Sigmoid colon (tissue), 6 donors: ENCODE measurements at regions not wholly inside any gene's neighbourhood (a gene's known extent, or its start where the extent isn't known, plus 50 kb on each side); places are given as distances from the start of the nearest gene placed in this dataset.

Source experiments
- DNase-seq: peaks from one replicate; pipeline ENCODE4 v3.0.0-alpha.2; 2019
- H3K27ac ChIP-seq, 4 donors: fragments of 200-600 bp; sonication (generic); one replicate each; pipeline ENCODE4 v1.5.1; 2016 to 2019; ENCODE audit warnings: mild to moderate bottlenecking in 1 of 4
- H3K27me3 ChIP-seq, 3 donors: fragments of 200-600 bp; sonication (generic); one replicate each; pipeline ENCODE4 v1.5.1; 2019; ENCODE audit warnings: mild to moderate bottlenecking in 1 of 3
- H3K36me3 ChIP-seq, 4 donors: fragments of 200-600 bp; sonication (generic); one replicate each; pipeline ENCODE4 v1.5.1; 2016 to 2019
- H3K4me1 ChIP-seq, 4 donors: fragments of 200-600 bp; sonication (generic); one replicate each; pipeline ENCODE4 v1.5.1; 2017 to 2019
- H3K4me3 ChIP-seq, 4 donors: fragments of 200-600 bp; sonication (generic); one replicate each; pipeline ENCODE4 v1.5.1; 2017 to 2019; ENCODE audit warnings: mild to moderate bottlenecking in 2 of 4, moderate library complexity in 1 of 4
- H3K9me3 ChIP-seq, 4 donors: fragments of 200-600 bp in 3 of 4; sonication (generic) in 3 of 4; one replicate each; pipeline versions ENCODE4 v1.5.1 to v1.6.1; 2013 to 2019
- EP300 ChIP-seq, 4 donors: sonication (generic); formaldehyde crosslinking; IDR thresholded peaks; one replicate each; pipeline ENCODE4 v1.6.1; 2017; ENCODE audit warnings: antibody characterized with exemption in 4 of 4
- POLR2A ChIP-seq, 2 donors: fragments of 450-650 bp; IDR thresholded peaks; one replicate each; pipeline ENCODE4 v1.6.1; 2016; ENCODE audit warnings: antibody characterized with exemption in 2 of 2, mild to moderate bottlenecking in 2 of 2, moderate library complexity in 2 of 2
- POLR2AphosphoS5 ChIP-seq, 4 donors: sonication (generic); formaldehyde crosslinking; IDR thresholded peaks; one replicate each; pipeline ENCODE4 v1.6.1; 2017; ENCODE audit warnings: antibody characterized with exemption in 4 of 4
- WGBS, 2 donors: extraction: QIAGEN DNeasy Blood & Tissue Kit; methylation state at CpG; one replicate each; pipeline ENCODE4 v1.1.7; 2013; 5-methylcytosine and 5-hydroxymethylcytosine counted together
- intact Hi-C: fragments of 100-400 bp; cut with DNase I; formaldehyde crosslinking; loops from one replicate; pipeline ENCODE4 v1.15.1; 2023
- TF ChIP-seq, protein P1 (sequence below), 4 experiments: fragments of 450-650 bp in 3 of 4; fragments of 200-600 bp in 1 of 4; IDR thresholded peaks; one replicate each; pipeline ENCODE4 v1.5.1; 2016 to 2019; ENCODE audit warnings: antibody characterized with exemption in 4 of 4, mild to moderate bottlenecking in 3 of 4, moderate library complexity in 2 of 4
- donor health status: healthy with polysubstance abuse.
- donor health status: healthy.

DNA sequence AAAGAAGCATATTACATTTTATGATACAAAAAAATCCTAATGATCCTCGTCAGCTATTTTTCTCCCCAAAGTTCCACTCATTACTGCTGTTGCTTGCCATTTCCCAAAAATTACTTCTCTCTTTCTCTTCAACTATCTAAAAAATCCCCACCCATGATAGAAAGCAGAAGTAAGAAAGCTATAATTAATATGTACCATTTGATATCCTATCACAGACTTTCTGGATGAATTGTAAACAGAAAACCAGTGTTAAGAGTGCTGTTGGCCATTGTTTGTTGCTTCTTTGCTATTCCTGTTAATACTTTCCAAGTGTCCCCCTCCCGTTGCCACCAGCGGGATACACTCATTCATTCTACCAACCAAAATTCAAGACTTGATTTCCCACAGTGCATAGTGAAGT lies 136.3 kb upstream of the SMARCA2 start:
- no peaks in the 10 kb centered on the region for H3K9me3 ChIP-seq
- no peak for TF ChIP-seq POLR2A (IDR thresholded peaks at IDR 0.05)
- no peak for TF ChIP-seq POLR2AphosphoS5 (IDR thresholded peaks at IDR 0.05)
- no peak for TF ChIP-seq EP300 (IDR thresholded peaks at IDR 0.05)
- TF ChIP-seq, protein P1, sequence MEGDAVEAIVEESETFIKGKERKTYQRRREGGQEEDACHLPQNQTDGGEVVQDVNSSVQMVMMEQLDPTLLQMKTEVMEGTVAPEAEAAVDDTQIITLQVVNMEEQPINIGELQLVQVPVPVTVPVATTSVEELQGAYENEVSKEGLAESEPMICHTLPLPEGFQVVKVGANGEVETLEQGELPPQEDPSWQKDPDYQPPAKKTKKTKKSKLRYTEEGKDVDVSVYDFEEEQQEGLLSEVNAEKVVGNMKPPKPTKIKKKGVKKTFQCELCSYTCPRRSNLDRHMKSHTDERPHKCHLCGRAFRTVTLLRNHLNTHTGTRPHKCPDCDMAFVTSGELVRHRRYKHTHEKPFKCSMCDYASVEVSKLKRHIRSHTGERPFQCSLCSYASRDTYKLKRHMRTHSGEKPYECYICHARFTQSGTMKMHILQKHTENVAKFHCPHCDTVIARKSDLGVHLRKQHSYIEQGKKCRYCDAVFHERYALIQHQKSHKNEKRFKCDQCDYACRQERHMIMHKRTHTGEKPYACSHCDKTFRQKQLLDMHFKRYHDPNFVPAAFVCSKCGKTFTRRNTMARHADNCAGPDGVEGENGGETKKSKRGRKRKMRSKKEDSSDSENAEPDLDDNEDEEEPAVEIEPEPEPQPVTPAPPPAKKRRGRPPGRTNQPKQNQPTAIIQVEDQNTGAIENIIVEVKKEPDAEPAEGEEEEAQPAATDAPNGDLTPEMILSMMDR (IDR thresholded peaks at IDR 0.05) = no peak
- H3K27ac ChIP-seq = no peak overlapping the region
- H3K4me3 ChIP-seq = no peak overlapping the region
- 70 to 86% methylated on average over 3 of the region's 3 CpGs for WGBS, 2 donors
- intact Hi-C loops = no loop called here
- DNase-seq = no peak
- no peaks in the 10 kb centered on the region for H3K36me3 ChIP-seq
- no peaks in the 10 kb centered on the region for H3K27me3 ChIP-seq
- H3K4me1 ChIP-seq = no peaks in the 10 kb centered on the region

DNA sequence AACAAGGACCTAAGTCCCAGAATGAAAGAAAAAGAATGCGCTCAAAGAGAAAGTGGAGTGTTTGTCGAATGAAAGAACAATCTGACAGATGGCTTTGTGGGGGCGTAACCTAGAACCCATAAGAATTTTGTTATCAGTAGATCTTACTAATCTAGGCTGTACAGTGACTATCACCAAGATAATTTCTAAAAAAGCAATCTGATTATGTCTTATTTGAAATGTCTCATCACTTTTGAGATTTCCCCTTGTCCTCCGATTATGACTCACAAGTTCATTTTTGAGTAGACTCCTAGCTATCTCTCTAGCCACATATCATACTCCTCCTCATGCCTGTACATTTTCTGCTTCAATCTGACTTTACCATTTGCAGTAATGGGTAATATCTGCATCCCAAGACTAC lies 135.6 kb upstream of the SMARCA2 start:
- Histone ChIP-seq H3K4me1 (no peaks in the 10 kb centered on the region), H3K27ac (no peak overlapping the region), H3K27me3 (no peaks in the 10 kb centered on the region), H3K4me3 (no peak overlapping the region), H3K36me3 (no peaks in the 10 kb centered on the region), H3K9me3 (no peaks in the 10 kb centered on the region)
- TF ChIP-seq POLR2A (IDR thresholded peaks at IDR 0.05) (no peak), EP300 (IDR thresholded peaks at IDR 0.05) (no peak), POLR2AphosphoS5 (IDR thresholded peaks at IDR 0.05) (no peak)
- TF ChIP-seq, protein P1 (IDR thresholded peaks at IDR 0.05) = no peak
- intact Hi-C loops = no loop called here
- no peak for DNase-seq
- WGBS, 2 donors = 89 to 90% methylated on average over 4 of the region's 4 CpGs

DNA sequence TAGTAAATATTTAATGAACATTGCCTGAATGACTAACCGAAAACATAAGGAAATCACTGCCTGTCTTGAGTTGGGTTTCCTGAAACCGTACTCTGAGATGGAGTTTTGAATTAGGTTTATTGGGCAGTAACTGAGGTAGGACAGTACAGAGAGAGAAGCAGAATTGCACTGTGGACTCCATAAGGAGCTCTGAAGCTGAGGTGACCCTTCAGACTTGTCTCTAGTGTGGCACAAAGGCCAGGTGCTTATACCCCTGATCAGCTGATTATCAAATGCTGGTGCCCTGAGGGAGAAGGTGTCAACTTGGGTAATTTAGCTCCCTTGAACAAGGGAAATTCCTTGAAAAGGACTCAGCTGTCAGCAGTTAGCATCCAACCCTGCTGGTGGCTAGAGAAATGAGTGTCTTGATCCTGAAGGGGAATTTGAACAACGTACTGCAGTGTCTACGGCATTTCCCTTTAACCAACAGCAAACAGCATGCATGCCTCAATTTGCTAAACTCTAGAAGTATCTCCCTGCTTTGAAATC lies 135.0 kb upstream of the SMARCA2 start:
- H3K36me3 ChIP-seq = no peaks in the 10 kb centered on the region
- no peak overlapping the region for H3K27ac ChIP-seq
- WGBS, 2 donors = 81 to 82% methylated on average over 4 of the region's 4 CpGs
- intact Hi-C loops = no loop called here
- TF ChIP-seq, protein P1 (IDR thresholded peaks at IDR 0.05) = no peak
- TF ChIP-seq EP300 (IDR thresholded peaks at IDR 0.05) = no peak
- no peak for TF ChIP-seq POLR2A (IDR thresholded peaks at IDR 0.05)
- TF ChIP-seq POLR2AphosphoS5 (IDR thresholded peaks at IDR 0.05) = no peak
- H3K4me1 ChIP-seq = no peaks in the 10 kb centered on the region
- DNase-seq = no peak
- no peaks in the 10 kb centered on the region for H3K9me3 ChIP-seq
- H3K27me3 ChIP-seq = no peaks in the 10 kb centered on the region
- no peak overlapping the region for H3K4me3 ChIP-seq

DNA sequence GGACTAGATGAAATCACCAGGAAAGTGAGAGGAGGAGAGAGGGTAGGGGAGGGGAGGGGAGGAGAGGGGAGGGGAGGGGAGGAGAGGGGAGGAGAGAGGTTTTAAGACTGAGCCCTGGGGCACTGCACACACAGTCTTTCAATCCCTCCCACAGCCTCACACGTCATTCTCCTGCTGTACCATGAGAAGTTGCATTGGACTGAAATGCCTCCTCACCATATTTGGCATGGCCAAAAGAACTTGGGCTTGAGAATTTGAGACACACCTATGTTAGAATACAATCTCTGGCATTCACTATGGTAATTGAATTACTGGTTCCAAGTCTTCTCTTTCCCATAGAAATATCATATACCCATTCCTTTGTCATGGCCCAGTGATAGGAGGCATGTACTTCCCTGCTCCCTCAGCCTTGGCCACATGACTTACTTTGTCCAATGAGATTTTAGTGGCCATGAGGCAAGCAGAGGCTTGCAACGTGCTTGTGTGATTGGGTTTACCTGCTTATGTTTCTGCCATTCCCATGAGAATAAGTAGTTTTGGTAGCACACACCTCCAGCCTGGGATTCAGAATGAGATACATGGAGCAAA lies 133.3 kb upstream of the SMARCA2 start:
- Histone ChIP-seq H3K9me3 (no peaks in the 10 kb centered on the region), H3K36me3 (no peaks in the 10 kb centered on the region), H3K4me1 (no peaks in the 10 kb centered on the region), H3K27ac (no peak overlapping the region), H3K27me3 (no peaks in the 10 kb centered on the region), H3K4me3 (no peak overlapping the region)
- TF ChIP-seq, protein P1 (IDR thresholded peaks at IDR 0.05) = no peak
- intact Hi-C loops = no loop called here
- DNase-seq = no peak
- WGBS, 2 donors = 50 to 66% methylated on average over 2 of the region's 2 CpGs
